GM21360 (cell line): ENCODE measurements at regions not wholly inside any gene's neighbourhood (a gene's known extent, or its start where the extent isn't known, plus 50 kb on each side); places are given as distances from the start of the nearest gene placed in this dataset.

ENCODE experiments used
- ATAC-seq: cut with Tn5 transposase; IDR thresholded peaks from one replicate; pipeline ENCODE4 v1.9.1; 2021; ENCODE audit warnings: mild to moderate bottlenecking, moderate library complexity; ENCODE audit not compliant: unreplicated experiment

GRCh38 chr20:22470620-22471026, 113.7 kb downstream of the FOXA2 start:
- no peak for ATAC-seq

- ATAC-seq = no peak
Observed at GRCh38 chr20:22466447-22467171, 117.8 kb downstream of the FOXA2 start.

DNA sequence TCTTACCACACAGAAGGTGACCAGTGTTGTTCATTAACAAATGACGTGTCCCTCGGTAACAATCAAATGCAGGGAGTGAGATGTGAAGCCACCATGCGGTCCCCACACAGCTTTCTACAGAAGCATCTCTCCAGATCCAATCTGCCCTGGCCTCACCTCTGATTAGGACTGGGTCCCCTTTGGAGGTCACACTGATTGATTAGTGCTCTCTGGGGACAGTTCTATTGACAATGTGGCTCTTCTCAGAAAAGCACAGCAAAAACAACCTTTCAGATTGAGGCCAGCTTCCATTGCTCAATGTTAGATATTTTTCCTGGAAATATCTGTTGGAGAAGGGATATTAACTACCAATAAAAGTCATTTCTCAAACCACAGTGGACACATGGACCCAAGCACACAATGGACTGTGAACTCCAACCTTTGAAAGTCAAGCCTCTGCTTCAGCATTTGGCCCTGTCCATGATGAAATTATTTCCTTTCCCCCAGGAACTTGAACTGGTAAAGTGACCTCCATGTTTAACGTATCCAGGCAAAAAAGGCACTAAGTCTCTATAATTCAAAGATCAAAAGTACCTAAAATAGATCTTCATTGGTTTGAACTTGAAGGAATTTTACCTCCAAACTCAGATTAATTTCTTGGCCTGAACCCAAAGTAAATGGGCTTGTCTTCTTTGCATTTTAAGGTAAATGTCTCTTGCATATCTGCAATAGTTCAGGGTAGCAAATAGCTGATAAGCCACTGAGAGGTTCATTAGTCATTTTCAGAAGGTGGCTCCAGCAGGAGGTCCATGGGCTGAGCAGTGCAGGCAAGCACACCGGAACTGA, 118.5 kb downstream of the FOXA2 start:
- ATAC-seq = no peak

DNA sequence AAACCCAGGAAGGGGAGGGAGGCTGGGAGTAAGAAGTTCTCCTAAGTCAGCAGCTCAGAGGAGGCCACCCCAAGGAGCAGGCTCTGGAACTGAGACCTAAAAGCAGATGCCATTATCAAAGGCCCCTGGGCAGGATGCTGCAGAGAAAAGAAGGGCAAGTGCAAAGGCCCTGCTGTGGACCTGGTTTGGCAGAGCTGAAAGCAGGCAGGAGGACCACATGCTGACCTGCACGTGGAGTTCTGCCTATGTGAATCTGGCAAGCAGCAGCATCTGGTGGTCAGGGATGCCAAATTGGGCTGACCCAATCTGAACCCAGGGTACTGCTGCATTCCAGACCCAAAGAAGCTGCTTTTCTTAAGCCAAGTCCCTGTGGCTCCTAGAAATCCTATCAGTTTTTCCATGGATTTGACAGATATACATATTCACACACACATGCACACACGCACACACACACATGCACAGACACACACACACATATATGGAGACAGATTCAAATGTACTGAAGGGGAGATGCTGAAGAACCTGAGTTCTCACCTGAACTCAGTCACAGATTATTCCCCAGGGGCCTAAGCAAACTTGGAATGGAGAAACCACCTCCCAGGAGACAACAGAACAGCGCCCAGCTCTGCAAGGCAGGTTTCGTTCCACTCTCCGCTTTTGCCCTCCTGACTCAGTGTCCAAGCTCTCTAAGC, 119.9 kb downstream of the FOXA2 start:
- no peak for ATAC-seq

DNA sequence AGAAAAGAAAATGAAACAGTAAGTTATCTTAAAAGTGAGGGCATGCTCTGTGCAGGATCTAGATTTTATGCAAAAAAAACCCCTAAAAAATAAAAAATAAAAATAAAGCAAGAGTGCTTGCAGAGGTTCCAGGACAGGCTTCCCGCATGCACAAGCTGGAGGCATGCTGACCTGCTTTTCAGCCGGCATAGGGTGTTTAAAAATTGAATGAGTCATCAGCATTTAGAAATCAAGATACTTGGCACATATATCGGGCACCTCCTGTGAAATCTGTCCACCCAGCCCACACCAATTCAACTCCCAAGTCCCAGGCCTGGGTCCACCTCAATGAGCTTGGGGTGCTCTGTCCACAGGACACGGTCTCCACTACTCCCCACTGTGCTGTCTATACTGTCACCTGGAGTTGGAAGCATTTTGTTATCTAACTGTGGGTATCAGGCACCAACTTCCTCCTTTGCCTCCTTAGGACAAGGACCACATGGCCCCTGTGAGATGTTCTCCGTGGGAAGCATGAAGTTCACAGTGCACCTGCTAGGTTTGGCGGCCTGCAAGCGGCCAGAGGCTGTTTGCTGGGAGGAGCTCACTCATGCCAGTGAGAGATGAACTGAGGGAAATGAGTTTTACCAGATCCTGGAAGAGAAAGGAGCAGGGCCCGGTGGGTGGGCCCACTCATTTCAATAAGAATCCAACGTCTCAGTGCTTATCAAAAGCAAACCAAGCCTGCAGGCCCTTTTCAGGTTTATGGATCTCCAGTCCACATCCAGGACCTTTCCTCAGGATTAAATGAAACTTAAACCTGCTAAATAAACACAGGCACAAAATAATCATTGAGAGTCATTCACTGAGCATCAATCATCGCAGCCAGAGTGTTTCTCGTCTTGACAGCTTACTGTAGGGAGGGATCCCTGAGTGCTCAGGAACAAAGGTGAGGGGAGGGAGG, 121.1 kb downstream of the FOXA2 start:
- no peak for ATAC-seq

DNA sequence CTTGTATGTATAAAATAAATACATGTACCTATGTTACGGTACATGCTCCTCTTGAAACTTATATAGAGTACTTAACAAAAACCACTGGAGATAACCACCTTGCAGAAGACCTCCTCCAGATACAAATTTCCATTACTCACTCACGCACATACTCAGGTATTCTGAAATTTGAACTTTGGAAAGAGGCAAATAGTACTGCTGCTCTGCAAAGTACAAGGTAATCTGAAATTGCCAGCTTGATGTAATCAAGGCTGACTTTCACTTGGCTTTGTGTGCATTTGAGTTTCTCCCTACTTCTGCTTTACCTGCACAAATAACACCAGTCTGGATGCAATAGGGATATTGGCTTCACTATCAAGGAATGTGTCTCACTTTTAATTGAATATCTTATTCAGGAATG, 123.6 kb downstream of the FOXA2 start:
- ATAC-seq = no peak

GRCh38 chr20:22460231-22460630, 124.1 kb downstream of the FOXA2 start:
- no peak for ATAC-seq

GRCh38 chr20:22459754-22460153, 124.6 kb downstream of the FOXA2 start:
- no peak for ATAC-seq

DNA sequence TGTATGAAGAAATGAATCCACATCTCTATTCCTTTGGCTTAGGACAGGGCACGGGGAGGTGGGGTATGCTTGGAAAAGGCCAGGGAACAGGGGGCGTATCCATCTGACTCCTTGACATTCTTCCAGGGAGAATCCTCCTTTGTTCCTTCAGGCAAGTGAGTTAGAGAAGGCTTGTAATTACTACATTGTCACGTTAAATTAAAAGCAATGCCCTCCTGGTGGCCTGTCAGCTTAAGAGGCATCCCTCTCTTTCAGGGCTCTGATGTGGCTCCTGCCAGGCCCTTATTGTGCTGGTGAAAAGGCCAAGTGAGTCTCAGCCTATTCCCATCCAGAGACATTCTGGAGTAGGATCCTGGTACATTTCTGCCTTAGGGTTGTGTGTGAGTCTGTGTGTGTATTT, 128.3 kb downstream of the FOXA2 start:
- ATAC-seq = no peak

DNA sequence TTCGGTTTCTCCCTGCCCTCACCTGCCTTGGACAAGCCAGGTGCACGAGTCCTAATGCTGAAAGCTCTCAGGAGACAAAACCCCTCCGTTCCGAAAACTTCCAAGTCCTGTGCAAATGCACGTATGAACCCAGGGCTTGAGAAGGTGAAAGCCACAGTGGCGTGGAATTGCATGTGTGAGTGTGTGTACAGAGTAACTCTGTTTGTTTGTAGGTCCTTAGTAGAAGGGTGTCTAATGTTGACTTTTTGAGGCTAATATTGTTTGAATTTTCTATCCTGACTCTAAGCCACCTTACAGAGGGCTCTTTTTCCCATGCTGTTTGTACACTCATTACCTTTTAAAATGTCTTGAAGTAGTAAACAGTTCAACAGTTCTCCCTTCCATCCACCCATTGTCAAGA, 129.1 kb downstream of the FOXA2 start:
- ATAC-seq = no peak

DNA sequence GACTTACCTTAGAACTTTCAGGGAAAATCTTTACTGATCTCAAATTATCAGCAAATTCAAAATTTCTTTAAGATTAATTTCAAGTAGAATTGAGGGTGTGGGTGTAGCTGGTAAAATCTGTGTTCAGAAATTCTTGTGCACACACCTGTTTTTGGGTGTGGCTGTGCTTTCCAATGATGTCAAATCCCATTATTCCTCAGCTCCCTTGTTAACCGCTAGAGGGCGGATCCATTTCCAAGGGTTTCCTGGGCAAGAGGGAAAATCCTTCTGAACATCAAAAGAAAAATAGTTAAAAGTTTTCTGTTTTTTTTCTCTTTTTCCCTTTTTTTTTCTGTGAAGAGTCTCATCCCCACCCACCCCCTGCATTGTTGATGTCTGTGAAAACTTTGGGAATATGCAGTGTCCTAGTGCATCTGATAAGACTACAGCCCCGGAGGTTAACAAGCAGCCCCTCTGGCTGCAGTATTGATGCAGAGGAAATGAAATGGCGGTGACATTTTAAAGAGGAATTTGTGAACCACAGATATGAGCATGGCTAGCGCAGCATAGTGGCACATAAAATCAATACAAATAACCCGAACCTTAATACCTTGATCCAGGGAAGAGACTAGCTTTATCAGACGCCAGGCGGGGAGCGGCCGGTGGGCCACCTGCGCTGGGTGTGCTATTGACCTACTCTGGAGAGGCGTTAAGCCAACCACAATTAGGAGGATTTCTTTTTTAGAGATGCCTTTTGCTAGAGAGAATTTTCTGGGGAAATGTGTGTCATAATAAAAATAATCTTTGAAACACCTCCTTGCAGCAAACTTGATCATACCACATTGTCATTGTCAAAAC, 130.9 kb downstream of the FOXA2 start:
- no peak for ATAC-seq

- no peak for ATAC-seq
Observed at GRCh38 chr20:22452442-22453011, 131.8 kb downstream of the FOXA2 start.

DNA sequence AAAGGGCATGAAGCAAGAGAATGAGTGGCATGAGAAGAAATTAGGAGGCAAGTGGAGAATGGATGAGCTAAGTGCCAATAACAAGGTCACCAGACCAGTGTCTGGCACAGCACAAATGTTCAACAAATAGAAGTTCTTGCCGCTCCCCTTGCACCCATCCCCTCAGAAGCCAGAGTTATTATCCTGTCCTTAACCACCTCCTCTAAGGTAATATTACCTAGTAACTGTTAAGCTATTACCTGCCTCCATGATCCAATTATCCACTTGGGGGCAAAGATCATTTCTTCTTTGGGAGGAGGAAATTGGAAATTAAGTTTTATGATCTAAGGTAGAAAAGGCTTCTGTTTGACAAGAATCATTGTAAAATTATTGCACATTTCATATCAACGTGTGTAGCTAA, 133.8 kb downstream of the FOXA2 start:
- ATAC-seq = no peak

- ATAC-seq = no peak
Observed at GRCh38 chr20:22449188-22449973, 135.0 kb downstream of the FOXA2 start.

DNA sequence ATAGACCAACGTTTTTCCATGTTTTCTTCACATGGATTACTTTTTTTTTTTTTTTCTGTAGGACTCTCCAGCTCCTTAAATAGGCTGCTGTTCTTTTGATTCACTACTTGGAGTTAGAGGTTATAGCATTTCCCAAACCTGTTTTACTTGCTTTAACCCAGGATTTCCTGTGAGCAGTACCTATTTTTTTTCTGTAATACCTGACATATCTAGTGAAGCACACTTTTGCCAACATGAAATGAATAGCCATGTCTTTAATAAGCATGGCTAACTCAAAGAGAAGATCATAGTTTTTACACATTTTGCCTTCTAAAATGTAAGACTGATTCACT, 137.0 kb downstream of the FOXA2 start:
- ATAC-seq = no peak

DNA sequence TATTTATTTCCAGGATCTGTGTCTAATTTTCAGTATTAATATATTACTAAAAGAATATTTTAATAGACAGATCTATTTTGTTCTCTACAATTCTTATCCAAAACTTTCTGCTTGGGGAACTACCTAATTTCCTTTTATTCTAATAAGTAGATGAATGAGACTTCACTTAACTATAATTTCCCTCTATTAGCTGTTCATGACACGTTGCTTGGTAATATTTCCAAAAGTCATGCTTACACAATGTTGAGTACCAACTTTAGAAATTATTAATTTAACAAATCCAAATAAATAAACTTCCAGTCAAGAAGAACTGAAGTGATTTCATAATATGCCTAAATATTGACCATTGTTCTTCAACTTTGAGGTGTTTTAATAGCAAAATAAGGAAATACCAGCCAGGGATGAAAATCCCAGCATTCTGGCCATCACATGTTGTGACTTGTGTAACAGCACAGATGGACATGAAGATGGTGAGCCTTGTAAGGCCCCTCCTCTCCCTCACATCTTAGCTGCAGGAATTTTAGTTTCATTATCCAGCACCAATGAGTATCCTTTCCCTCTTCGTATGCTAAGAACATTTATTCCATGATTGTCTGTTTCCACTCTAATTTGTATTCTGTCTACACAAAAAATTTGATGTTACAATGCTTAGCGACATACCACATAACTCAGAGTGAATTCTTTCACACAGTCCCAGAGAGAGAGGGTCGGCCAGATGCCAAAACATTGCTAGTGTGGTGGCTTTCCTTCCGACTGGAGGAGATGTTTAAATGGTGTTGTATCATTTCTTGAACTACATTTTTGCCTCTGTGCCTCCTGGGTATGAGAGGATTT, 137.5 kb downstream of the FOXA2 start:
- ATAC-seq = no peak

DNA sequence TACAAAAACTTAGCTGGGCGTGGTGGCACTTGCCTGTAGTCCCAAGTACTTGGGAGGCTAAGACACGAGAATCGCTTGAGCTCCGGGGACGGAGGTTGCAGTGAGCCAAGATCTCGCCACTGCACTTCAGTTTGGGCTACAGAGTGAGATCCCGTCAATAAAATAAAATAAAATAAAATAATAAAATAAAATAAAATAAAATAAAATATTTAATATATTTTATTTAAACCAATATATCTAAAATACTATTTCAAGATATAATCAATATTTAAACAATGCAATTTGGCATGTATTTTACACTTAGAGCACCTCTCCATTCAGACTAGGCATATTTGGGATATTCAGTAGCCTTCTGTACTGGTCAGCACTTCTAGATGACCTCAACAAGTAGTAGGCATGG, 142.1 kb downstream of the FOXA2 start:
- no peak for ATAC-seq

- no peak for ATAC-seq
Observed at GRCh38 chr20:22438926-22439325, 145.4 kb downstream of the FOXA2 start.
